IMR-90 (cell line): ENCODE measurements at regions not wholly inside any gene's neighbourhood (a gene's known extent, or its start where the extent isn't known, plus 50 kb on each side); places are given as distances from the start of the nearest gene placed in this dataset.
A peak's percentile ranks its signal among the peaks of the same experiment; 100 is the strongest.

Source experiments
- BHLHE40 ChIP-seq: fragments of 150-350 bp; IDR thresholded peaks from 2 replicates; pipeline ENCODE4 v1.6.1; 2016; ENCODE audit warnings: mild to moderate bottlenecking, low read depth, low read length
- POLR2A ChIP-seq: IDR thresholded peaks from 2 replicates; pipeline ENCODE4 v1.6.1; 2012; ENCODE audit warnings: mild to moderate bottlenecking, low read depth, low read length
- RAD21 ChIP-seq: IDR thresholded peaks from 2 replicates; pipeline ENCODE4 v1.6.1; 2012; ENCODE audit warnings: low read length, improper control_type of control experiment
- SMC3 ChIP-seq: fragments of 150-350 bp; IDR thresholded peaks from 2 replicates; pipeline ENCODE4 v1.6.1; 2016; ENCODE audit warnings: low read depth, mild to moderate bottlenecking, antibody characterized with exemption, low read length, moderate library complexity
- TF ChIP-seq, protein P1 (sequence below): conservative IDR thresholded peaks from 2 replicates; pipeline ENCODE4 v1.5.1; 2012; ENCODE audit warnings: mild to moderate bottlenecking, low read depth, low read length, improper control_type of control experiment

DNA sequence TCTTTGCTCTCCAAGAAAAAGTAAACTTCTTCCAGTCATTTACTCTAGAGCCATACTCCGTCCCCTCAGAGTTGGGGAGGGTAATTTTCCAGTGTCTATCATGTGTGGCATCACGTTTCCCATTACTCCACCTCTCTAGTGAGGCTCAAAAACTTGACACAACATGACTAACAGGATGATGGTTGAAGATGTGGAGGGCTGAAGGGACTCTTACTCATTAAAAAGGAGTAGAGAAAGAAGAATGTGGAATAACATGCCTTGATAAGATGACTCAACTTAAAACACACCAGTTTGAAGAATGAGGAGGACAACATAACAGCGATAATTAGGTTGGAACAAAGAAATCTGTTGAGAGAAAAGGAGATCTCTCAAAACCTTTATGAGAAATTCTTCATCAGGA lies 894.3 kb downstream of the OTOL1 start:
- TF ChIP-seq POLR2A (no peak), SMC3 (no peak), BHLHE40 (peak; percentile 93), RAD21 (no peak)
- TF ChIP-seq, protein P1, sequence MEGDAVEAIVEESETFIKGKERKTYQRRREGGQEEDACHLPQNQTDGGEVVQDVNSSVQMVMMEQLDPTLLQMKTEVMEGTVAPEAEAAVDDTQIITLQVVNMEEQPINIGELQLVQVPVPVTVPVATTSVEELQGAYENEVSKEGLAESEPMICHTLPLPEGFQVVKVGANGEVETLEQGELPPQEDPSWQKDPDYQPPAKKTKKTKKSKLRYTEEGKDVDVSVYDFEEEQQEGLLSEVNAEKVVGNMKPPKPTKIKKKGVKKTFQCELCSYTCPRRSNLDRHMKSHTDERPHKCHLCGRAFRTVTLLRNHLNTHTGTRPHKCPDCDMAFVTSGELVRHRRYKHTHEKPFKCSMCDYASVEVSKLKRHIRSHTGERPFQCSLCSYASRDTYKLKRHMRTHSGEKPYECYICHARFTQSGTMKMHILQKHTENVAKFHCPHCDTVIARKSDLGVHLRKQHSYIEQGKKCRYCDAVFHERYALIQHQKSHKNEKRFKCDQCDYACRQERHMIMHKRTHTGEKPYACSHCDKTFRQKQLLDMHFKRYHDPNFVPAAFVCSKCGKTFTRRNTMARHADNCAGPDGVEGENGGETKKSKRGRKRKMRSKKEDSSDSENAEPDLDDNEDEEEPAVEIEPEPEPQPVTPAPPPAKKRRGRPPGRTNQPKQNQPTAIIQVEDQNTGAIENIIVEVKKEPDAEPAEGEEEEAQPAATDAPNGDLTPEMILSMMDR = no peak
